Choroid plexus epithelial cell (primary cell): ENCODE measurements at regions not wholly inside any gene's neighbourhood (a gene's known extent, or its start where the extent isn't known, plus 50 kb on each side); places are given as distances from the start of the nearest gene placed in this dataset.
"Not testable (repeated sequence)": the region's sequence is repeated elsewhere in the genome, so short reads cannot be mapped to it uniquely, and the experiment has no call there.

Source experiments
- DNase-seq: peaks from one replicate; pipeline ENCODE4 v3.0.0-alpha.2; 2010; ENCODE audit warnings: low read depth
- H3K4me3 ChIP-seq: 2 replicates; pipeline ENCODE4 v1.5.1; 2011; ENCODE audit warnings: low read depth, mild to moderate bottlenecking, control low read depth, low read length, moderate library complexity
- CTCF ChIP-seq: conservative IDR thresholded peaks from 2 replicates; pipeline ENCODE4 v1.5.1; 2011; ENCODE audit warnings: low read depth, mild to moderate bottlenecking, control low read depth, inconsistent platforms, low read length, moderate library complexity

- TF ChIP-seq CTCF: no peak
- no peak for DNase-seq
- H3K4me3 ChIP-seq: no peak overlapping the region
Measured at GRCh38 chr1:9440763-9441194, 98.5 kb upstream of the SLC25A33 start.

DNA sequence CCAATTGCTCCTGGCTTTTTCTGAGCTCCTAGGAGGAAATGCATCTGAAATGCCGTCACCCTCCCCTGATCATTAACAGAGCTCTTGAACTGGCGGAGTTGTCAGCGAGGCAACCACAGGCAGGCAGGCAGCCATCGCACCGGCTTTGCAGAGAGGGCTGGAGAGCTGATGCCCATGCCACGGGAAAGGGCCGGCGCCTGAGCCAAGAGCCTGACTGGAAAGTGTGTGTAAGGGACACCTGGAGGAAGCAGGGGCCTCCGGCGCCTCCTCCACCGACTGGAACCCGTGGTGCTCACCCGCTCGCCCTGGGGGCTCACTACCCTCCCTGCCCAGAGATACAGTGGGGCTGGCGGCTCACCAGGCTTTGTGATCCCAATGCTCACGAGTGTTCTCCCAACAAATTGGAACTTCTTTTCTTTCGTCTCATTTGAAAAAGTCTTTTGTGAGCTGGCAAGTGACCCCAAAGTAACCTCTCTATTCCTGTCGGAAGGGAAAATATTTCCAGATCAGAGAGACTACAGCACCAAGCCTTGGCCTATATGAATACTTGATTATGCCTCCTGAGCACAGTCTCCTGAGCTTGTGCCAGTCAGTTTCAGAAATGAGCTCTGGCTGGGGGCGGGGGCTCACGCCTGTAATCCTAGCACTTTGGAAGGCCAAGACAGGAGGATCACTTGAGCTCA, 97.7 kb upstream of the SLC25A33 start:
- no peak for TF ChIP-seq CTCF
- H3K4me3 ChIP-seq: no peak overlapping the region
- no peak for DNase-seq

GRCh38 chr1:9442278-9442846, 96.9 kb upstream of the SLC25A33 start:
- H3K4me3 ChIP-seq: no peak overlapping the region
- peak; percentile 42 for DNase-seq
- TF ChIP-seq CTCF: no peak

- no peak overlapping the region for H3K4me3 ChIP-seq
- no peak for TF ChIP-seq CTCF
- DNase-seq: no peak
Measured at GRCh38 chr1:9442986-9443385, 96.3 kb upstream of the SLC25A33 start.

- peak; percentile 90 for DNase-seq
- TF ChIP-seq CTCF: no peak
- no peak overlapping the region for H3K4me3 ChIP-seq
Measured at GRCh38 chr1:9443913-9444445, 95.3 kb upstream of the SLC25A33 start.

GRCh38 chr1:9444532-9444931, 94.7 kb upstream of the SLC25A33 start:
- H3K4me3 ChIP-seq: no peak overlapping the region
- TF ChIP-seq CTCF: no peak
- DNase-seq: no peak

GRCh38 chr1:9445081-9445480, 94.2 kb upstream of the SLC25A33 start:
- not testable (repeated sequence) for H3K4me3 ChIP-seq, DNase-seq
